HUES48 (cell line): ENCODE measurements at regions not wholly inside any gene's neighbourhood (a gene's known extent, or its start where the extent isn't known, plus 50 kb on each side); places are given as distances from the start of the nearest gene placed in this dataset.

Experiments
- H3K27ac ChIP-seq: one replicate; pipeline ENCODE4 v1.7.0; 2013; ENCODE audit warnings: low read depth, low read length, inconsistent platforms
- H3K27me3 ChIP-seq: 2 replicates; pipeline ENCODE4 v1.6.1; 2013; ENCODE audit warnings: mild to moderate bottlenecking, low read length; ENCODE audit not compliant: control insufficient read depth, insufficient read depth
- H3K36me3 ChIP-seq: 2 replicates; pipeline ENCODE4 v1.6.1; 2013; ENCODE audit warnings: low read length; ENCODE audit not compliant: control insufficient read depth, insufficient read depth
- H3K4me1 ChIP-seq: 2 replicates; pipeline ENCODE4 v1.6.1; 2013; ENCODE audit warnings: mild to moderate bottlenecking, low read length; ENCODE audit not compliant: control insufficient read depth, insufficient read depth
- H3K4me3 ChIP-seq: 2 replicates; pipeline ENCODE4 v1.5.1; 2013; ENCODE audit warnings: mild to moderate bottlenecking, low read depth, low read length
- H3K9ac ChIP-seq: 2 replicates; pipeline ENCODE4 v1.6.1; 2013; ENCODE audit warnings: mild to moderate bottlenecking, low read depth, low read length, moderate library complexity
- H3K9me3 ChIP-seq: 2 replicates; pipeline ENCODE4 v1.6.1; 2013; ENCODE audit warnings: low read length; ENCODE audit not compliant: control insufficient read depth, insufficient read depth

GRCh38 chr19:28846094-28846812 is 366.7 kb downstream of the UQCRFS1 start:
- Histone ChIP-seq H3K36me3 (no peaks in the 10 kb centered on the region), H3K27ac (no peak overlapping the region), H3K27me3 (no peaks in the 10 kb centered on the region), H3K4me1 (peaks cover 3% of the 10 kb centered on the region), H3K4me3 (no peak overlapping the region), H3K9me3 (no peaks in the 10 kb centered on the region), H3K9ac (no peak overlapping the region)

- Histone ChIP-seq H3K4me3 (no peak overlapping the region), H3K27ac (no peak overlapping the region), H3K27me3 (no peaks in the 10 kb centered on the region), H3K36me3 (no peaks in the 10 kb centered on the region), H3K9me3 (no peaks in the 10 kb centered on the region), H3K4me1 (peaks cover 13% of the 10 kb centered on the region), H3K9ac (no peak overlapping the region)
These were observed 369.0 kb downstream of the UQCRFS1 start for GRCh38 chr19:28843761-28844492.

- H3K9me3 ChIP-seq = no peaks in the 10 kb centered on the region
- no peaks in the 10 kb centered on the region for H3K36me3 ChIP-seq
- no peak overlapping the region for H3K4me3 ChIP-seq
- H3K27me3 ChIP-seq = no peaks in the 10 kb centered on the region
- H3K9ac ChIP-seq = no peak overlapping the region
- H3K4me1 ChIP-seq = peaks cover 13% of the 10 kb centered on the region
- H3K27ac ChIP-seq = no peak overlapping the region
These were observed 371.4 kb downstream of the UQCRFS1 start for GRCh38 chr19:28841531-28841930.

- Histone ChIP-seq H3K27me3 (no peaks in the 10 kb centered on the region), H3K9ac (no peak overlapping the region), H3K27ac (peak overlapping the region; percentile 63), H3K4me1 (peaks cover 13% of the 10 kb centered on the region), H3K4me3 (no peak overlapping the region), H3K9me3 (no peaks in the 10 kb centered on the region), H3K36me3 (no peaks in the 10 kb centered on the region)
These were observed 372.1 kb downstream of the UQCRFS1 start for GRCh38 chr19:28840891-28841290.

GRCh38 chr19:28839455-28839854 is 373.5 kb downstream of the UQCRFS1 start:
- H3K27me3 ChIP-seq = no peaks in the 10 kb centered on the region
- no peaks in the 10 kb centered on the region for H3K36me3 ChIP-seq
- H3K4me3 ChIP-seq = no peak overlapping the region
- H3K9ac ChIP-seq = no peak overlapping the region
- H3K4me1 ChIP-seq = peaks cover 13% of the 10 kb centered on the region
- H3K27ac ChIP-seq = no peak overlapping the region
- no peaks in the 10 kb centered on the region for H3K9me3 ChIP-seq

- Histone ChIP-seq H3K27me3 (no peaks in the 10 kb centered on the region), H3K4me3 (no peak overlapping the region)
These were observed 374.0 kb downstream of the UQCRFS1 start for GRCh38 chr19:28838909-28839308.

GRCh38 chr19:28836421-28836820 is 376.5 kb downstream of the UQCRFS1 start:
- H3K27me3 ChIP-seq = no peaks in the 10 kb centered on the region
- H3K4me1 ChIP-seq = peaks cover 19% of the 10 kb centered on the region
- no peaks in the 10 kb centered on the region for H3K9me3 ChIP-seq

More at GRCh38 chr19:28838909-28839308, 374.0 kb downstream of the UQCRFS1 start:
- peaks cover 13% of the 10 kb centered on the region for H3K4me1 ChIP-seq
- H3K27ac ChIP-seq = no peak overlapping the region
- no peaks in the 10 kb centered on the region for H3K9me3 ChIP-seq
- no peak overlapping the region for H3K9ac ChIP-seq
- H3K36me3 ChIP-seq = no peaks in the 10 kb centered on the region

GRCh38 chr19:28834996-28835395 is 378.0 kb downstream of the UQCRFS1 start:
- no peaks in the 10 kb centered on the region for H3K36me3 ChIP-seq
- H3K4me3 ChIP-seq = no peak overlapping the region
- no peak overlapping the region for H3K9ac ChIP-seq
- no peaks in the 10 kb centered on the region for H3K27me3 ChIP-seq
- H3K4me1 ChIP-seq = peaks cover 13% of the 10 kb centered on the region
- no peaks in the 10 kb centered on the region for H3K9me3 ChIP-seq
- H3K27ac ChIP-seq = no peak overlapping the region

More at GRCh38 chr19:28836421-28836820, 376.5 kb downstream of the UQCRFS1 start:
- no peak overlapping the region for H3K27ac ChIP-seq
- H3K36me3 ChIP-seq = no peaks in the 10 kb centered on the region
- no peak overlapping the region for H3K4me3 ChIP-seq
- H3K9ac ChIP-seq = no peak overlapping the region

GRCh38 chr19:28831462-28831861 is 381.5 kb downstream of the UQCRFS1 start:
- H3K9ac ChIP-seq = no peak overlapping the region
- no peaks in the 10 kb centered on the region; the same call in 1 of the 2 replicates for H3K27me3 ChIP-seq
- H3K4me3 ChIP-seq = no peak overlapping the region
- H3K4me1 ChIP-seq = peaks cover 13% of the 10 kb centered on the region
- no peaks in the 10 kb centered on the region for H3K9me3 ChIP-seq
- no peaks in the 10 kb centered on the region for H3K36me3 ChIP-seq
- H3K27ac ChIP-seq = no peak overlapping the region

- H3K27me3 ChIP-seq = no peaks in the 10 kb centered on the region; the same call in 1 of the 2 replicates
- peaks cover 13% of the 10 kb centered on the region for H3K4me1 ChIP-seq
- no peak overlapping the region for H3K4me3 ChIP-seq
- H3K9me3 ChIP-seq = no peaks in the 10 kb centered on the region
- no peak overlapping the region for H3K9ac ChIP-seq
- H3K27ac ChIP-seq = no peak overlapping the region
- no peaks in the 10 kb centered on the region for H3K36me3 ChIP-seq
These were observed 383.2 kb downstream of the UQCRFS1 start for GRCh38 chr19:28829762-28830161.

GRCh38 chr19:28829359-28829758 is 383.6 kb downstream of the UQCRFS1 start:
- Histone ChIP-seq H3K27me3 (no peaks in the 10 kb centered on the region; the same call in 1 of the 2 replicates), H3K9me3 (no peaks in the 10 kb centered on the region), H3K36me3 (no peaks in the 10 kb centered on the region), H3K9ac (no peak overlapping the region), H3K4me1 (peaks cover 15% of the 10 kb centered on the region), H3K27ac (no peak overlapping the region), H3K4me3 (no peak overlapping the region)
